ENCODE measurements at regions not wholly inside any gene's neighbourhood (a gene's known extent, or its start where the extent isn't known, plus 50 kb on each side); places are given as distances from the start of the nearest gene placed in this dataset.

DNA sequence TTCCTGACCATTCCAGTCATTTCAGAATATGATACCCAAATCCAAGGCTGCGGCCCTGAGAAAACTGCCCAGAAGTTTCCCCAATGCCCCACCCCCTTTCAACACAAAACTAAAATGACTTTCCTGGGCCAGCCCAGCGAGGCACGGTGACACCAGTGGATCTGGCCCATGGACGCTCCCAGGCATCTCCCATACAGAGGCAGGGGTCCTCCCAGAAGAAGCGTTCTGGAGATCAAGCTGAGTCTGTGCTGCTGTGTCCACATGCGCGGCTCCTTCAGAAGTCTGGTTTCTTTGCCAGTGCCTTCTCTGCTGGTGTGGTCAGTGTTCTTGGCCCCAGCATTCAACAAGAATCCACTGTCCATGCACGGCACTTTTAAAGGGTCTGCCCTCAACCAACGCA lies 228.2 kb upstream of the SFSWAP start:
- TF ChIP-seq, protein P1, sequence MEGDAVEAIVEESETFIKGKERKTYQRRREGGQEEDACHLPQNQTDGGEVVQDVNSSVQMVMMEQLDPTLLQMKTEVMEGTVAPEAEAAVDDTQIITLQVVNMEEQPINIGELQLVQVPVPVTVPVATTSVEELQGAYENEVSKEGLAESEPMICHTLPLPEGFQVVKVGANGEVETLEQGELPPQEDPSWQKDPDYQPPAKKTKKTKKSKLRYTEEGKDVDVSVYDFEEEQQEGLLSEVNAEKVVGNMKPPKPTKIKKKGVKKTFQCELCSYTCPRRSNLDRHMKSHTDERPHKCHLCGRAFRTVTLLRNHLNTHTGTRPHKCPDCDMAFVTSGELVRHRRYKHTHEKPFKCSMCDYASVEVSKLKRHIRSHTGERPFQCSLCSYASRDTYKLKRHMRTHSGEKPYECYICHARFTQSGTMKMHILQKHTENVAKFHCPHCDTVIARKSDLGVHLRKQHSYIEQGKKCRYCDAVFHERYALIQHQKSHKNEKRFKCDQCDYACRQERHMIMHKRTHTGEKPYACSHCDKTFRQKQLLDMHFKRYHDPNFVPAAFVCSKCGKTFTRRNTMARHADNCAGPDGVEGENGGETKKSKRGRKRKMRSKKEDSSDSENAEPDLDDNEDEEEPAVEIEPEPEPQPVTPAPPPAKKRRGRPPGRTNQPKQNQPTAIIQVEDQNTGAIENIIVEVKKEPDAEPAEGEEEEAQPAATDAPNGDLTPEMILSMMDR (IDR thresholded peaks at IDR 0.05; ENCODE audit: poor library complexity, severe bottlenecking): no peak
- TF ChIP-seq POLR2AphosphoS5 (IDR thresholded peaks at IDR 0.05) (no peak), SMC3 (conservative IDR thresholded peaks at IDR 0.05; ENCODE audit: poor library complexity) (no peak)
- TF ChIP-seq, protein P2, sequence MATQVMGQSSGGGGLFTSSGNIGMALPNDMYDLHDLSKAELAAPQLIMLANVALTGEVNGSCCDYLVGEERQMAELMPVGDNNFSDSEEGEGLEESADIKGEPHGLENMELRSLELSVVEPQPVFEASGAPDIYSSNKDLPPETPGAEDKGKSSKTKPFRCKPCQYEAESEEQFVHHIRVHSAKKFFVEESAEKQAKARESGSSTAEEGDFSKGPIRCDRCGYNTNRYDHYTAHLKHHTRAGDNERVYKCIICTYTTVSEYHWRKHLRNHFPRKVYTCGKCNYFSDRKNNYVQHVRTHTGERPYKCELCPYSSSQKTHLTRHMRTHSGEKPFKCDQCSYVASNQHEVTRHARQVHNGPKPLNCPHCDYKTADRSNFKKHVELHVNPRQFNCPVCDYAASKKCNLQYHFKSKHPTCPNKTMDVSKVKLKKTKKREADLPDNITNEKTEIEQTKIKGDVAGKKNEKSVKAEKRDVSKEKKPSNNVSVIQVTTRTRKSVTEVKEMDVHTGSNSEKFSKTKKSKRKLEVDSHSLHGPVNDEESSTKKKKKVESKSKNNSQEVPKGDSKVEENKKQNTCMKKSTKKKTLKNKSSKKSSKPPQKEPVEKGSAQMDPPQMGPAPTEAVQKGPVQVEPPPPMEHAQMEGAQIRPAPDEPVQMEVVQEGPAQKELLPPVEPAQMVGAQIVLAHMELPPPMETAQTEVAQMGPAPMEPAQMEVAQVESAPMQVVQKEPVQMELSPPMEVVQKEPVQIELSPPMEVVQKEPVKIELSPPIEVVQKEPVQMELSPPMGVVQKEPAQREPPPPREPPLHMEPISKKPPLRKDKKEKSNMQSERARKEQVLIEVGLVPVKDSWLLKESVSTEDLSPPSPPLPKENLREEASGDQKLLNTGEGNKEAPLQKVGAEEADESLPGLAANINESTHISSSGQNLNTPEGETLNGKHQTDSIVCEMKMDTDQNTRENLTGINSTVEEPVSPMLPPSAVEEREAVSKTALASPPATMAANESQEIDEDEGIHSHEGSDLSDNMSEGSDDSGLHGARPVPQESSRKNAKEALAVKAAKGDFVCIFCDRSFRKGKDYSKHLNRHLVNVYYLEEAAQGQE (IDR thresholded peaks at IDR 0.05; ENCODE audit: borderline replicate concordance): no peak

All from neural cell (in vitro differentiated cells).